ENCODE measurements at regions not wholly inside any gene's neighbourhood (a gene's known extent, or its start where the extent isn't known, plus 50 kb on each side); places are given as distances from the start of the nearest gene placed in this dataset.

DNA sequence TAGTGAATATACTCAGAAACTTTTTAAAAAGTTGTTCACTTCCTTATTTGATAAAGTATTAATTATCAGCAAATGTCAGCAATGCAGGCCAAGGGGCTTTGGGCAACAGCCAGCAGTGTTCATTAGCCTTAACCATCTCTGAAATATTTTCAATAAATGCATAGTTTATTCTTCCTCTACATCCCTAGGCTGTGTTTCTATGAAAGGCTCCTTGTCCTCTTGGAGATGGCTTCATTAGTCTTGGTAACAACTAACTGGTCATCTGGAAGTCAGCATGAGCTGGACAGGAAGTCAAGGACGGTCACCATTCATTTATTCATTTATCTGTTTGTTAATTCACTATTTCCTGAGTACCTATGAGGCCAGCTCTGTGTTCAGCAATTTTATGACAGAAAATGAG lies 124.0 kb upstream of the TMEM132D start:
- no peak for TF ChIP-seq TAF1 (IDR thresholded peaks at IDR 0.05; ENCODE audit: borderline replicate concordance, low read depth, low read length)
- TF ChIP-seq POLR2A (IDR thresholded peaks at IDR 0.05; ENCODE audit: low read depth, low read length), result no peak
- TF ChIP-seq POLR2AphosphoS5 (IDR thresholded peaks at IDR 0.05; ENCODE audit: low read depth, low read length), result no peak
